ENCODE measurements at regions not wholly inside any gene's neighbourhood (a gene's known extent, or its start where the extent isn't known, plus 50 kb on each side); places are given as distances from the start of the nearest gene placed in this dataset.

DNA sequence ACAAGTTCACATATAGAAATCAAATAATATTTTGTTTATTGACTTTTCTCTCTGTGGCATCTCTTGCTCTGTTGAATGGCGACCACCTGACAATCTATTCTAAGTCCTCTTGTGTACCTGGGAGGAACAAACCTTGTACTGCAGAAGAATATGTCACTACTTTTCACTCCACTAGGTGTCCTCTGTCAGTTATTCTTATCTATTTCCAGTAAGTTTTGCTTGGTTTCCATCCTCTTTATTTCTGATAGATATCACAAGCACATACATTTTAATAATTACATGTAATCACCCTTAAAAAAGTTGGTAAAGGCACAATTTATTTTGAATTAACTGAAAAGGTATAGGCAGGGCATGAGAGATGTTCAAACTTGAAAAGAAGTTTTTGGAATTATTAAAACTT, 238.4 kb downstream of the SNCA start:
- DNase-seq: peak; percentile 26

DNA sequence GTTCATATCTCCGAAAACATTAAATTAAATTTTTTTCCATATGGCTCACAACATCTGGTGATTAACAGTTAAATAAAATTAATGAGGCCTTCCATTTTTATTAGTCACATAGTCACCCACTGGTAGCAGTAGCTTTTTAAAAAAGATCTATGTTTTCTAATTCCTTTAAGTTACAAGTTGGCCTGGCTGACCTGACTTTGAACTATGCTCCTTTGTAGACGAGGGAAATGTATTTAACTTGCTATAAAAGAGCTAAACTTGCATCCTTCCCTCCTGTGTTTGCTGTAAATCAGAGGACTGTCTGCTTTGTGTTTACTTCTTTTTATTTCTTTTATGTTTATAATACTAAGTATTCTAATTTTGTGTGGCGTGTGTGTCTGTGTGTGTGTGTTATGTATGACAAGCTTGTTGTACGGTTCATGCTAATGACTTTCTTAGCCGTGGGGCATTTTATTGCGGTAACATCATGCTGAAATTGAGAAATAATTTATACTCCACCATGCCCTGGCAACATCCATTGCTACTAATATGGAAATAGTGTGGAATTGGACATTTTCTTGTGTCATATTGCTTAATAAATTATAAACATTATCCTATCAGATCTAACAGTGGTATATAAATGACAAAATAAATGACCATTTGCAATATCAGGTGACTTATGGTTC, 241.7 kb downstream of the SNCA start:
- DNase-seq: no peak

DNA sequence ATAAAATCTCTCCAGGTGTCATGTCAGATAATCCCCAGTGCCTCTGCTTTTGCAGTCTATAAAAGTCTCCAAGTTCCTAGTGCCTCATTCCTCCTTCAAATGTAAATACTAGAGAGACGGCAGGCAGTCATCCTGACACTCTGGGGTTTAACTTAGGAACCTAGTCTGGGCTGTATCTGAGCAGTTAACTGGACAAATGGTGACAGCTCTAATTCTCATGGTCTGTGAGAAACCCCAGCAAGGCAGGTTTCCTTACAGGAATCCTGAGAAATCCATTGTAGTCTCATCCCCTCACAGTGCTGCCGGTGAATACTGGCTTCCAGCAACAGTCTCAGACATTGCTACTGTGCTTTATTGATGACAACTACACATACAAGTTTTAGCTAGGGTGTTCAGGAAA, 246.8 kb downstream of the SNCA start:
- no peak for DNase-seq

DNA sequence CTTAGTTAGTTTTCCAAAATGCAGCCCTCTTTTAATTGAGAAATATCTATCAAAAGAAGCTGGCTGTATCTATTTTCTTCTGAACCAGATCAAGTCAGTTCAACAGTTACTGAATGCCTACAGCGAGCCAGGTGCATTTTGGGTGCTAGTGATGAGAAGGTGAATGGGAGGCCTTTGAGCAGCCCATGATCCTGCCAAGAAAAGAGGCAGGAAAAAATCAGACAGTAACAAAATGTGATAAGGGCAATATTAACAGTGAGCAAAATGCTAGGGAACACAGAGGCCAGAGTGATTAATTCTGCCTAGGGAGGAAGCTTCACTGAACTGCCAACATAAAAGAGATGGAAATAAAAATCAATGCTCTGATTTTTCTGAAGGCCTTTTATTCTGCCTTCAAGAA, 248.5 kb downstream of the SNCA start:
- DNase-seq: no peak

DNA sequence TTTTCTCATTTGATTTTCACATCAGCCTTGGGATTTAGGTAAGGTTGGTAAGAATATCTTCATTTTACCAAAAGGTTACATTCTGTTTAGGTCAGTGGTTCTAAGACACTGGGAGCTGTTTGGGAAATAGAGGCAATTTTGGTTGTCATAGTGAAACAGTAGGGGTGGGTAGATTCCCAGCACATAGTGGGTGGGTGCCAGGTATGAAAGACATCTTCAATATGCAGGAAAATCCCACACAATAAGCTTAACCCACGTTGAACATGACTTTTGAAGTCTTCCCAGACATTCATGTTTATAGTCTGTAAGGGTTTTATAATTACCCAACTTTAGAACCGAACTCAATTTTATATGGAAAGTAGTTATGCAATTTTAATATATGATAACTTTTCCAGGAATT, 249.6 kb downstream of the SNCA start:
- no peak for DNase-seq

DNA sequence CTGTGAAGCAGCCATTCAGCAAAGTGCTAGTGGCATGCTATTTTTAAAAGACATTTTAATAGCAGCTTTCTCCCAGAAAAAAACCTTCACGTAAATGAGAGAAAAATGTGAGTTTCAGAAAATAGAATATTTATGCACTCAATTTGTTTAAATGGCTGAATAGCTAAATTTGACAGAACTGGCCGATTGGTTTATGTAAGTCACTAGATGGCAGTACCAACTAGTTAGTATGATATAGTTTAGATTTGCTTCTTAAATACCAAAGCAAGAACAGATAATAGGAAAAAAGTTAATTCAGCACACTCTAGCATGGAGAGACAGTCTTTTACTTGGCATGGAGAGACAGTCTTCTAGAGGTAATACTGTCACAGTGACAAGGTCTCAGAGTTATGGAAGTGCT, 250.1 kb downstream of the SNCA start:
- peak; percentile 5 for DNase-seq

DNA sequence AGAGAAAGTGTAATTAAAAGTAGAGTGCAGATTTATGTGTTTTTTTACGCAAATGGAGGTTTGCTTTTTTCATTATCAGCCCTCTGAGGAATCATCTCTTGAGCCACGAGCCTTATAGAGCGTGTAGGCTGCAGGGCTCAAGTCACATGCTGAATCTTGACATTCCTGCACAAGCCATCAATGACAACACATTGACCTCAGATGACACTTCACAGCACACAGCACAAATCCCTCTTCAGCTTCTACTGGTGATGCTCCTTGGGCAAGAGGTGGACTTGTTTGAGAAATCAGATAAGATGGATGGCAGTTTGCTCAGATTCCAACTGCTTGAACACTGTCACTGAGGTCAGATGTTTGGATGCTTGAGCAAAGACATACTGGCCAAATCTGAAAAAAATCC, 250.6 kb downstream of the SNCA start:
- no peak for DNase-seq

DNA sequence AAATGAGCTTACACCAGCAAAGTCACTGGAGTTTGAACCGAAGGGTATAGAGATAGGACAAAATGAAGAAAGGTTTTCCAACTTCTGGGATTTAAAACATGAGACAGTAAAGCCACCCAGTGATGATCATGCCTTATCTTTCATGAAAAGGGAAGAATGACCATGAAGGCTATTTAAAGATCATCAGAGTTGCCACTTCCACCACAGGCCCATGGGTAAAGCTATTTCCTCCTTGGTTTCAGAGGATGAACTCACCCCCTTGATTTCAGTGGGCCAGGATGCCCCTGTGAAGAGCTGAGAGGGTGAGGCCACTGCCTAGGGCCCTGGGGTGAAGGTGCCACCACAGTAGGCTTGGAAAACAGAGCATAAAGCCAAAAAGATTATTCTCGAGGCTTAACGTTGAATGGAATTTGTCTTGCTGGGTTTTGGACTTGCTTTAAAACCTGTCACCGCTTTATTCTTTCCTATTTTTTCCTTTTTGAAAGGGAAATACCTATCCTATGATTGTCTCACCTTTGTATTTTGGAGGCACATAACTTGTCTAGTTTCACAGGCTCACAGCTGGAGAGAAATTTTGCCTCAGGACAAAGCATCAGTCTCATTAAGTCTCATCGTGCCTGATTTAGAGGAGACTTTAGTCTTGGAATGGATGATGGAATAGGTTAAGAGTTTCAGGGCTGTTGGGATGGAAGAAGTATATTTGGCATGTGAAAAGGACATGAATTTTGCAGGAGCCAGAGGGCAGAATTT, 254.0 kb downstream of the SNCA start:
- DNase-seq: no peak

DNA sequence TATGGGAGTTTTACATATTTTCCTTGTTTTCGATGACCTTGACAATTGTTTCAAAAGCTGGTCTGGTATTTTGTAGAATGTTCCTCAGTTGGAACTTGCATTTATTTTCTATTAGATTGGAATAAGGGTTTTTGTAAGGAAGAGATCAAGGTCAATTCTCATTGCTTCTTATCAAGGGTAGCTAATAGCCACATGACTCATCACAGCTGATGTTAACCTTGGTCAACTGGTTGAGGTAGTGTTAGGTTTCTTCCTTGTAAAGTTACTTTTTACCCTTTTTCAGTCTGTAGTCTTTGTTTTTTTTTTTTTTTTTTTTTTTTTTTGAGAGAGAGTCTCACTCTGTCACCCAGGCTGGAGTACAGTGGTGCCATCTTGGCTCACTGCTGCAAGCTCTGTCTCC, 257.2 kb downstream of the SNCA start:
- DNase-seq: no peak

DNA sequence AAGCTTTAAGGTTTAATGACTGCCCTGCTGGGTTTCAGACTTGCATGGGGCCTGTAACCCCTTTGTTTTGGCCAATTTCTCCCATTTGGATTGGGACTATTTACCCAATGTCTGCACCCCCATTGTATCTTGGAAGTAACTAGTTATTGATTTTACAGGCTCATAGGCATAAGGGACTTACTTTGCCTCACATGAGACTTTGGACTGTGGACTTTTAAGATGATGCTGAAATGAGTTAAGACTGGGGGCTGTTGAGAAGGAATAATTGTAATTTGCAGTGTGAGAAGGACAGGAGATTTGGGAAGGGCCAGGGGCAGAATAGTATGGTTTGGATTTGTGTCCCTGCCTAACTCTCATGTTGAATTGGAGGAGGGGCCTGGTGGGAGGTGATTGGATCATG, 260.7 kb downstream of the SNCA start:
- DNase-seq: no peak

DNA sequence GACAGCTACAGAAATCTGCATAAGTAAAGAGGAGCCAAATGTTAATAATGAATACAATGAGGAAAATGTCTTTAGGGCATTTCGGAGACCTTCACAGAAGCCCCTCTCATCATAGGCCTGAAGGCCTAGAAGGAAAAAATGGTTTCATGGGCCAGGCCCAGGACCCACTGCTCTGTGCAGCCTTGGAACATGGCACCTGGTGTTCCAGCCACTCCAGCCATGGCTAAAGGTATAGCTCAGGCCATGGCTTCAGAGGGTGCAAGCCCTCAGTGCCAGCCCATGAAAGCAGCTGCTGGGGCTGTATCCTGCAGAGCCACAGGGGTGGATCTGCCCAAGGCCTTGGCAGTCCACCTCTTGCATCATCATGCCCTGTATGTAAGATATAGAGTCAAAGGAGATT, 261.1 kb downstream of the SNCA start:
- no peak for DNase-seq

DNA sequence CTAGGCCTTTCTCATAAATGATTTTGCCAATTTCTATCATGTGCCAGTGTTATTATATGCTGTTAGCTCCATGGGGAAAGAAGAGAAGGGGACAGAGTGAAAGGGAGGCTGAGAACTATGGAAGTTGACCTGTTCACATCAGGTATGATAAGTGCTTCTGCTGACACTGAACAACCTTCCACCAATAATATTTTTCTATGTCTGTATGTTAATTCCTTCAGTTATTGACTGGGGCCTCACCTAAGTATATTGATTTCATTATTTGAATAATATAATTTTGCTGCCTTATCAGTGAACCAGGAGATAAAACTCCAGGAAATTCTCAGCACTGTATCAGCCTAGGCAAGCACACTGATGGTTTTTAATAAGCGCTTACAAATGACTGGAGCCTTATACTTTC, 262.8 kb downstream of the SNCA start:
- no peak for DNase-seq

DNA sequence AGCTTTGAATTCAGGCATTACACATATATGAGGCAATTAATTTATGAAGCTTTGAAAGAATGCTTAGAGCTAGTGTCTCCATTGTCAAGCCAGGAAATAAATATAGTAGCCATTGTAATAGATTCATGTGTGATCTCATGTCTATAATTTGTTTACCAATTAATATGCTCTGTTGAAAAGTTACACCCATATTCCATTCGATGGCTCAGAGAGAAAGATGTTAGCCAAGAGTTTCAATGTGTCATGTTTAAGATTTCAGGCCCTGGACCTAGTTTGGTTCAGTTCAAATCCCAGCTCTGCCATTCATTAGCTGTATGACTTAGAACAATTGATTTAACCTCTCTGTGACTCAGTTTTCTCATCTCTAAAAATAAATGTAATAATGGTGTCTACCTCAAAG, 263.3 kb downstream of the SNCA start:
- no peak for DNase-seq

DNA sequence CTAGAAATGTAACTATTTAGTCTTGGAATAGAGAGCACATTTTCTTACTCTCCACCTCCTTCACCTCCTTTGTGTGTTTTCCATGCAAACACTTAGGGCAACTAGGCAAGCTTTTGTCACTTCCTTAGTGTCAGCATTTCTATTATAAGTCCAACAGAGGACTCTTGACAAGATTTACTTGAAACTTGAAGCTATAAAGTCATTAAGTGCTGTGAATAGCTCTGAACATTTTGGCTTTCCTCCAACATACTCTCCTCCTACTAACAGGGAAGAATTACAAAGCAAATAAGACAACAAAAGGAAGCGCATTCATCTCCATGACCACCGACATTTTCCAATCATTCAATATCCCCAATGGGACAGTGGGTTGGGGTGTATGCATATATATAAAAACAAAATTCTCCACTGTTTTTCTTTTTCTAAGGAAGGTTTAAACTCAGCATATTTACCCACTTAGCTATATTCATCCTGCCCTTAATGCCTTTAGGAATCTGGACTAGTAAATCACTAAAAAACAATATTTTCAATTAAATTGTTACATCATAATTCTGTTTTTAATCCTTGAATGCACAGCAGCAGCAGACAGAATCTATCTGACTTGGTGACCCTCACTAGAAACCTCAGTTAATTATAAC, 264.6 kb downstream of the SNCA start:
- DNase-seq: peak; percentile 89

DNA sequence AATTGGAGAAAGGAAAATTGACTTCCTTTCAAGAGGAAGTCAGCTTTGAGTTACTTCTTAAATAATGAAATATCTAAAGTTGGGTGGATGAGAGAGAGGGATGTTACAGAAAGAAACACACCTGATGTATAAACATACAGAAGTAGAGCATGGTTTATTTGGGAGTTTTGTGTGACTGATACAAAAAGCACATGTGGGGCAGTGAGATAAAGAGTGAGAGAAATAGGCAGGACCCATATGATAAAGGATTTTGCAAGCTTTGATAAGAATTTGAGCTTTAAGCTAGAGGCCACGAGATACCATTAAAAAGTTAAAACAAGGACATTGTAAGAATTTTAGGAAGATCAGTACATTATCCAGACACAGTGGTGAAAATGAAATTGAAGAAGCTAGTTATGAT, 263.3 kb upstream of the GPRIN3 start:
- DNase-seq: no peak

DNA sequence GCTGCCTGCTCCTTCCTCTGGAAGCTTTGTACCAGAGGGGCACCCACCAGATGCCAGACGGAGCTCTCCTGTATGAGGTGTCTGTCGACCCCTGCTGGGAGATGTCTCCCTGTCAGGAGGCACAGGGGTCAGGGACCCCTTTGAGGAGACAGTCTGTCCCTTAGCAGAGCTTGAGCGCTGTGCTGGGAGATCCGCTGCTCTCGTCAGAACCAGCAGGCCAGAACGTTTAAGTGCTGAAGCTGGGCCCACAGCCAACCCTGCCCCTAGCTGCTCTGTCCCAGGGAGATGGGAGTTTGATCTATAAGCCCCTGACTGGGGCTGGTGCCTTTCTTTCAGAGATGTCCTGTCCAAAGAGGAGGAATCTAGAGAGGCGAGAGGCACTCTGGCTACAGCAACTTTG, 260.3 kb upstream of the GPRIN3 start:
- DNase-seq: no peak

DNA sequence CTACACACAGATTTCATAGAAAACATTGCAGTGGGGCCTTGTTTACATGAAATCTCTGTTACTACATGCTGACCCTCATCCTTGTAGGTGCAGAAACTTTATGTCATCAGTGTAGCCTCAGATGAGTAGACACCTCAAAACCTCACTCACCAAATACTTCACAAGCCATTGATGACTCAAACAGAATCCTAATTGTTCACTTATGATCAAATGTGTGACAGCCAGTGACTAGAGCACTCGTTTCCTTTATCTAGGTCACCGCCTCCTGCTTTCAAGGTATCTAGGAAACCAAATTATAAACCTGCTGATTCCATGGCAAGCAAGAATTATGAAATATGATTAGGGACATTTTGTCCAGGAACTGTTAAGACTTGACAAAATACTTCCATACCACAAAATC, 255.8 kb upstream of the GPRIN3 start:
- no peak for DNase-seq

DNA sequence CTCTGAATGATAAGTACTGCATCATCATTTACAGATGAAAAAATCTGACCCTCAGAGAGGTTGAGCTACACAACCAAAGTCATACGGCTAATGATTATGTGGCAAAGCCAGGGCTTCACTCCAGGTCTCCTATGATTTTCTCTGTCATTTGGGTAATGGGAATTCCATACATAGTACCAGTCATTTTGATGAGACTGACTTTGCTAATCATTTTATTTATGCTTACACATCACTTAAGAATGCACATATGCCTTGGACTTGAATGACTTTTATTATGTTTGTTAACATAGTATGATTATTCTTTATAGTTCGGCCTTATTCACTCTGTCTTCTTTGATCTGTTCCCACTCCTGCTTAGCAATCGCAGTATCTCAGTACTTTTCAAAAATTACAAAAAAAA, 255.1 kb upstream of the GPRIN3 start:
- no peak for DNase-seq

DNA sequence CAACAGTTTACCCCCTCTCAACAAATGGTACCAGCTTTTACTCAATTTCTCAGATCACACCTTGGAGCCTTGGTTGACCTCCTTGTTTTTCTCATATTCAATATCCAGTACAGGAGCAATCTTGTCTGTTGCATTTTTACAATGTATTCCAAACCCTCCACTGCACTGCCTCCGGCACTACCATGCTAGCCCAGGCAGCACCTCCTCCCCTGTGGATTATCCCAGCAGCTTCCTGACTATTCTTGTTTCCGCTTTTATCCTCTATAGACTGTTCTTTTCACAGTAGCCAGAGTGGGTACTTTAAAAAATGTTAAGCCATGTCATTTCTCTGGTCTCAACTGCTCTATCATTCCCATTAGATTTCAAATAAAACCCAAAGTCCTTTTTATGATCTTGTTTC, 253.4 kb upstream of the GPRIN3 start:
- DNase-seq: no peak

DNA sequence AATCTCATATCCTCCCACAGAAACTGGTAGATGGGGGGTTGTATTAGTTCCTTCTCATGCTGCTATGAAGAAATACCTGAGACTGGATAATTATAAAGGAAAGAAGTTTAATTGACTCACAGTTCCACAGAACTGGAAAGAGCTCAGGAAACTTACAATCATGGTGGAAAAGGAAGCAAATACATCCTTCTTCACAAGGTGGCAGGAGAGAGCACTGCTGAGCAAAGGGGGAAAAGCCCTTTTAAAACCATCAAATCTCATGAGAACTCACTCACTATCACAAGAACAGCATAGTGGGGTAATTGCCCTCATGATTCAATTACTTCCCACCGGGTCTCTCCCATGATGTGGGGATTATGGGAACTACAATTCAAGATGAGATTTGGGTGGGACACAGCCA, 250.5 kb upstream of the GPRIN3 start:
- DNase-seq: no peak

DNA sequence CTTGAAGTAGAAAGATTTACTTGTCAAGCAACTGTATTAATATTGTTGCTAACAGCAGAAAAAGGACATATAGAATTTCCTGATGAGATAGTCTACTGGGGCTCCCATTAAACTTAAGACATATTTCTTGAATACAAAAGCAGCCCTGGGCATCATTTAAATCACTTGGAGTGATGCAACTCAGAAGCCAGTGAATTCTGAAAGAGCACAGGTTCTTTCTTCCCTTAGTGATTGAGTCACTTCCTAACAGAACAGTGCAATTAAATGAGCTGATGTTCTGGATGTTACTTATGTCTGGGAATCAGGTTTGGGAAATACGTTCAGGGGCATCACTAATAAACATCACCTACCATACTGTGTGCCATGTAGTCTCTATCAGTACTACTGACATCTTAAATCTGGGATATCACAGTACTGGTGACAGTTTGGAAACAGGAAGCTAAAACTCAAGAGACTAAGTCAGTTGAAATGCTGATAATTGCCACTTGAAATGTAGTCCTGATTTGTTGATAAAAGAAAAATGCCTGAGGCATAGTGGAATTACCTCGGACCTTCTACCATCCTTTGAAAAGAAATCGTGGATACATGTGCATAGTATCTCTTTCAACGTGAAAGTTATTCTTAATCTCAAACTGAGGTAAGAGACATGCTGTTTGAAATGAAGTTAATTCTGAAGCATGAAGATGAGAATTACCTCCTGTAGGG, 249.2 kb upstream of the GPRIN3 start:
- no peak for DNase-seq

DNA sequence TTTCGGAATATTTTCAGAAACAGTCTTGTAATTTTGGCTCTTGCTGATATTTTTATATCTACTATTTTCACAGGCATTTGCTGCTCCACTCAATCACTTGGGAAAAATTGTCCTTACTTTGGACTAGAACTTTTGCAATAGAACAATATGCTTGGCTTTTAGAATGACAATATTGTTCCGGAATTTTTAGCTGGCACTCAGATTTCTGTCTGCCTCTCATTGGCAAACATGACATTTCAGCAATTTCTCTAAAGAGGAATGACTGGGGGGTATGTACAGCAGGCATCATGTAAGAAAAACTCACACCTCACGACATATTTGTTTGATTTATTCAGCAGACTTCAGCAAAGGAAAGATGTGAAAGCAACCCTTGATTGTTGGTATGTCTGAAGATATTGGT, 243.6 kb upstream of the GPRIN3 start:
- DNase-seq: no peak

DNA sequence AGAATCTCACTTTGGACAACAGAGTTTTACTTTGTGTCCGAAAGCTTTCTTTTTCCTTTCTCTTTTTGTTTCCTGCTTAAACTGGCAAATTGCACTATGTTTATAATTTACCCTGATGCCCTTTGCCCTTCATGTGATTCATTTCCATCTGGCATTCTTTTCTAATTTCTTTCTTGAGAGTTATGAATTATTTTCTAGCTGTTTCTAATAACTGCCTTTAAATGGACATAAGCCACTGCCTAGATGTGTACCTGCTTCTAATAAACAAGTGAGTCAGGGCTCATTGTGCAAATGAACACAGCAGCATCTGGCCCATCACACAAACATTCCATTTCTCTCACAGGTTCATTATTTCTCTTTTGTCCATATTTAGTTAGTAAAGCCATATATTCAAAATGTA, 242.3 kb upstream of the GPRIN3 start:
- no peak for DNase-seq

DNA sequence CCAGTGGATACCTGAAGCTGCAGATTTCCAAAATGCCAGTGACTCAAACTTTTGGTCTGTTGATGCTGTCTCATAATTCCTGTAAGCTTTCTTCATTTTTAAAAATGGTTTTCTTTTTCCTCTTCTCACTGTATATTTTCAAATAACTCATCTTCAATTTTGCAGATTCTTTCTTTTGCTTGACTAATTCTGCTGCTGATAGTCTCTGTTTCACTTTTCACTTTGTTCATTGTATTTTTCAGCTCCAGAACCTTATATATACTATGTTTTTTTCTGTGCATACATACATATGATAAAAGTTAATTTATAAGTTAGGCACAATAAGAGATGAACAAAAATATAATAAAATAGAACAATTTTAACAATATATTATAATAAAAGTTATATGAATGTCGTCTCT, 237.7 kb upstream of the GPRIN3 start:
- no peak for DNase-seq

Data from NCI-H1105 treated with DMSO at 0.1 percent for 48 hours (cell line).